ENCODE measurements at regions not wholly inside any gene's neighbourhood (a gene's known extent, or its start where the extent isn't known, plus 50 kb on each side); places are given as distances from the start of the nearest gene placed in this dataset.
"Not testable (repeated sequence)": the region's sequence is repeated elsewhere in the genome, so short reads cannot be mapped to it uniquely, and the experiment has no call there.

DNA sequence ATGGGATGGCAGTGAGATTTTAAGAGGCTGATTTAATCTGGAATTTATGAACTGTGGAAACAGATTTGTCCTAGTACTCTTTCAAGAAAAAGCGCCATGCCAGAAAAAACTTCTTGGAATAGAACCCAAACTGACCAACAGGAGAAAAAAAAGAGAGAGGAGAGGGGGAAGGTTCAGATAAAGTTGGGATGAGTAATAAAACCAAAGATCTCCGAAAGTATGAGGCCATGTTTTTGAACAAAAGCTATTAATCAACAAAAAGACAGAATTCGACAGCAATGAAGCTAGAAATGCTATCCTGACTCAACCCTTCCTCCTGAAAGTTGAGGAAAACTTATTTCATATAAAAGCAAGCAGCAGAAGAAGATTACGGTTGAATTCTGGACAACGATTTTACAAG is 135.5 kb downstream of the CEMIP2 start:
- DNase-seq (ENCODE audit: low spot score): no peak

DNA sequence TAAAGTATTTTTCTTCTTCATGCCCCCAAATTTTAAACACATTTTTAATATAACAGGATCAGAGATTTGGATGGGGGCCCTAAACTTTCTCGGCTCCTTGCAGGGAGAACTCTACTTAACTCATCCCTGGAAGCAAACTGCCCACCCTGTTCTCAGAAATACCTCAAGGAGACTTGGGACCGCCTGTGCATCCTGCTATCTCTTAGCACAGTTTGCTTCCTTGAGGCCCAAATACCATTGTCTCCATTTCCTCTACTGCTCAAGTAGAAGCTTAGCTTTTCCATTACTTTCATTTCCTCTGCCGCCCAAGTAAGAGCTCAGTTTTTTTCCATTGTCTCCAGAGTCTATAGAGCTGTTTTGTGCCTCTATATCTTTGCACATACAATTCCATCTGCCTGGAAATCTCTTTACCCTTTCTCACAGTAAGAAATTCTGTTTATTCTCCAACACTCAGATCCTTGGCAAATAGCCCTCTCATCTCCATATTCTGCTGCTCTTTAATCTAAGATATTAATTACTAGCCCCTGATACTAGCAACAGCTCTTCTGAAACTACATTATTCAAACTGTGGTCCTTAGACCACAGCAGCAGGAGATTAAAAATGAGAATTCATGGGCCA is 137.8 kb downstream of the CEMIP2 start:
- DNase-seq (ENCODE audit: low spot score): no peak

DNA sequence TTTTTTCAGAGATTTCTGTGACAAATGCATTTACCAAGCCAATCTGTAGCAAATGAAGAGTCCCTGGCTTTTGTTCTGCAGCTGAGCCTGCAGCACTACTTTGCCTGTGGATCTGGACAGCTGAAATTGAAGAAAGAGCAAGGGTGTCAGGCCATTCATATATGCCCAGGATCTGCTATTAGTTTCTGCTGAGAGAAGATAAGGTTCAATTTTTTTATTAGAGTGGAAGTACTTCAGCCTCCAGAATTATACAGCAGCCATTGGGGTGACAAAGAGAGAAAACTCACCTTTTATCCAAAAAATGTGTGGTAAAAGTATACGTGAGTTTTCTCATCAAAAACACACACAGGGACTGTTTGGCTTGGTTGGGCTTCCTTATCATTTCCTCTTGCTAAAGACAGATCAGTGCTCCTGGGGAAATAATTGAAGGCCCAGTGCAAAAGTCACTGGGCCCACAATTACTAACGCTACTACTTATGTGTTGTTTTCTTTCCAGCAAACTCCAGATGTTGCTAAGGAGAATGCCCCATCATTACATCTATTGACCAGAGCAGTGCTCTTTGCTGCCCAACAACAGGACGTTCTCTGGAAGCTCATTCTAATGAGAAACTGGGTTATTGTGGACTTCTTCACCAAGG is 138.6 kb downstream of the CEMIP2 start:
- DNase-seq (ENCODE audit: low spot score): no peak

DNA sequence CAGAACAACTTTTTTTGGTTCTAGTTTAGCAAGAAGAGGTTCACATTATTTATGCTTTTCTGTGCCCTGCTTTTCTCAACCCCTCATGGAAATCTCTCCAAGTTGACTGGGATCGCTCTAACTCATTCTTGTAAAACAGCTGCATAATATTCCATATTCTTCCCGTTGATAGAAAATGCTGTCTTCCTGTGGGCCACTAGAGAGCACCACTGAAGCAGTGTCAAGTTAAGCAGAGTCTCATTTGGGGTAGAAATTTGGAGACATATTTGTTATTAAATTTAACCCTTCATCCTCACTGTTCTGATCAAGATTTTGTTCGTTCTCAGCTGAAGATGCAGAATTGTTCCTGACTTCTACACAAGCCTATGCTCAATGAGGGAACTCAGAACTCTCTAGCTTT is 140.1 kb downstream of the CEMIP2 start:
- no peak for DNase-seq (ENCODE audit: low spot score)

DNA sequence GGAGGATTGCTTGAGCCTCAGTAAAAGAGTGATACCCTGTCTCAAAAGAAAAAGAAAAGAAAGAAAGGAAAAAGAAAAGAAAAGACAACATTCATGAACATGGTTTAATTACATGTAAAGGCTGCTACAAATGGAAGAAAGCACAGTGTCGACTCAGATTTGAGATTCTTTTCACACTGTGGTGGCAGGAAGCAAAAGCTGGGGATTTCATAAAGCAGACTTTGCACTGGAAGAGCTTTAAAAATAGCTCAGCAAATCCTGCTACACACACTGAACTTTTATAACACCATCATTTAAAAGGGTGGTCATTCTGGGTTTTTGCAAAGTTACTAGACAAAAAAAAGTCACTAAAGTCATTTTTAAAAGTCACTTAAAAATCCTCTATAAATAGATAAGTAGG is 140.8 kb downstream of the CEMIP2 start:
- DNase-seq (ENCODE audit: low spot score): no peak

DNA sequence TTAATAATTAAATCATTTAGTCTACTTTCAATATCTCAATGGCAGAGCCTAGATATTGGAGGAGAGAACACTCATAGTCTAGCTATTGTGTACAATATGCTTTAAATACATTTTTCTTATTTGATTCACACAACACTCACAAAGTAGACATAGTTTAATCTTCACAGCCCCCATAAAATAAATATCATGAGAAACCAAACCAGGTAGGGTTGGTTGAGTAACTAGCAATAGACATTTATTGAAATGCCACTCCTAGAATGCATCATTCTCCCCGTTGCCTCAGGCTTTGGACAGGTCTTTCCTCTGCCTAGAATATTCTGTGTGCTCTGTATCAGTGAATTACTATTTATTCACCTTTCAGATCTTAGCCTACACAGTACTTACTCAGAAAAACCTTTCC is 141.9 kb downstream of the CEMIP2 start:
- DNase-seq (ENCODE audit: low spot score): no peak

DNA sequence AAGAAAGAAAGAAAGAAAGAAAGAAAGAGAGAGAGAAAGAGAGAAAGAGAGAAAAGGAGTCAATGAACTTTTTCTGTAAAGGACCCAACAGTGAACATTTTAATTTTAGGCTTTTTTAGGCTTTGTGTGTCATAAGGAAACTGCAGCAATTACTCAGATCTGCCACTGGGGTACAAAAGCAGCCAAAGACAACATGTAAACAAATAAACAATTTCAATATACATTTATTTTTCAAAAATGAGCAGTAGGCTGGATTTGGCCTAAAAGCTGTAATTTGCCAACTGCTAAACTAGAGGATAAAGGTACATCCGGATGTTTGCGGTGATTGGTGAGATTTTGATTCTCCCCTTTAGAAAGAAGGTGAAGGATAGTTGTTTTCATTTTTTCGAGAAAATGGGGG is 143.6 kb downstream of the CEMIP2 start:
- DNase-seq (ENCODE audit: low spot score): no peak

DNA sequence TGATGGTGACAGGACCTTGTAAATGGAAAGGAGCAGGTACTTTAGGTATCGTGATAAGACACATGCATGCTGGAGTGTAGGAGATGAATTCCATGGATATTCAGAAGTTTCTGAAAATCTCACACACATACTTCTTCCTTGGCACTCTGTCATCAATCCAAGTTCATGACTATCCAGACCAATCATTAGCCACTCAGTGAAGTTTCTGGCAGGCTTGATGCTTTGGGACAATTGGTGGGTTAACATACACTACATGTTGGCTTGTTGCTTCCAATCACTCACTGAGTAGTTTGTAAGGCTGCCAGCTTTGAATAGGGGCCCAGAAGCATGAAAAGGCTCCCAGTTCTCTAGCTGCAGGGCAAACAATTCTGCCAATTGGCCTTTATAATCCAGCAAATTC is 147.6 kb downstream of the CEMIP2 start:
- no peak for DNase-seq (ENCODE audit: low spot score)

DNA sequence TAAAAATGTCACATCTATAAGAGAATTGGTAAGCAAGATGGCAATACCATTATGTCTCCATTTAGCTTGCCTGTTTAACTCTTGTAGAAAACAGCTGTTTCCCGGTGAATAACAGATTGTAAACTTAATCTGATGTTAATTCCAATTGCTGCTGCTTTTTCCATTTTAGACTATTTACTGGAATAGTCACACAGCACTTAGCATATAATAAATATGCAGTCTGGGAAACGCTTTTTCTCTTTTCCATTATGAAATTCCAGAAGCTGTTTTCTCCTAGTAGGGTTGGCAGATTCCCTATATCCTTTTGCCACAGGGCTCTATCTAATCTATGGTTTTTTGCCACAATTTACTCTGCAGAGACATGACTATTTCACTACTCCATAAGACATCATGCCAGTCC is 148.0 kb downstream of the CEMIP2 start:
- no peak for DNase-seq (ENCODE audit: low spot score)

DNA sequence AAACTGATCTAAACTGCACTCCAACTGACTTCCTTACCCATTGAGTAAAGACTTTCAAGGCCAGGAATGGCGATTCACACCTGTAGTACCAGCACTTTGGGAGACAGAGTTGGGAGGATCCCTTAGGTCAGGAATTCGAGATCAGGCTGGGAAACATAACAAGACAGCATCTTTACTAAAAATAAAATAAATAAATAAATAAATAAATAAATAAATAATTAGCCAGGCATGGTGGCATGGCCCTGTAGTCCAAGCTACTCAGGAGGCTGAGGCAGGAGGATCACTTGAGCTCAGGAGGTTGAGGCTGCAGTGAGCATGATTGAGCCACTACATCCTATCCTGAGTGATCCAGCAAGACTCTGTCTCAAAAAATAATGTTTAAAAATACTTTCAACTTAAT is 148.4 kb downstream of the CEMIP2 start:
- DNase-seq (ENCODE audit: low spot score): no peak

DNA sequence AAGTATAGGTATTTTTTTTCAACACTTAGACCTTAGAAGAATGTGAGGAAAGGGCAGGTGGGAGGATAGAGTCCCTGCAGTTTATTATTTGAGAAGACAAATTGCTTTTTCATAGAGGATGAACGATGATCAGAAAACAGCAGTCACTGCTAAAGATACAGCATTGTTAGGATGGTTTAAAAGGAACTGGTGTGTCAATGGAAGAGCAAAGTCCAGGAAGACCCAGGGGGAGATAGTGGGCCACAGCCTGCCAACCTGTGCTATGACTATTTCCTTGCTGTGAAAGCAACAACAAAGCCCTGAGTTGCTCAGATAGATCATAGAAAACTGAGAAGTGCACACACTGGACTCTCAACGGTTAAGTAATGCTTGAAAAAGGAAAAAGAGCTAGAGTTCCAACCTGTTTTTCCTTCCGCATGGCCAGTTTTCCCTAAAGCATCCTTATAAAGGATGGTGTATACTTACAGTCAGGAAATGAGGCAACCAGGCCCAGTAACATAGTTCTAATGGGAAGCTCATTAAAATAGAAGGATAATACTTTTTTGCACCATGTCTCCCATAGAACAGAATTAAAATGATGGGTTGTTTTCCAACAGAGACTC is 153.8 kb downstream of the CEMIP2 start:
- no peak for DNase-seq (ENCODE audit: low spot score)

DNA sequence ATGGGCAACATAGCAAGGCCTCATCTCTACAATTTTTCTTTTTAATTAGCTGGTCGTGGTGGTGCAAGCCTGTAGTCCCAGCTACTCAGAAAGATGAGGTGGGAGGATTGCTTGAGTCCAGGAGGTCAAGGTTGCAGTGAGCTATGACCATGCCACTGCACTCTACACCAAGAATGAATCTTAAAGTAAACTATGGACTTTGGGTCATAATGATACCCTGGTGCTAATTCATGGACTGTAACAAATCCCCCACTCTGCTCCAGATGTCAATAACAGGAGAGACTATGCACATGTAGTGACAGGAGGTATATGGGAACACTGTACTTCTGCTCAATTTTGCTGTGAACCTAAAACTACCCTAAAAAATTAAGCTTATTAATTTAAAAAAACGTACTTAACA is 155.4 kb downstream of the CEMIP2 start:
- no peak for DNase-seq (ENCODE audit: low spot score)

DNA sequence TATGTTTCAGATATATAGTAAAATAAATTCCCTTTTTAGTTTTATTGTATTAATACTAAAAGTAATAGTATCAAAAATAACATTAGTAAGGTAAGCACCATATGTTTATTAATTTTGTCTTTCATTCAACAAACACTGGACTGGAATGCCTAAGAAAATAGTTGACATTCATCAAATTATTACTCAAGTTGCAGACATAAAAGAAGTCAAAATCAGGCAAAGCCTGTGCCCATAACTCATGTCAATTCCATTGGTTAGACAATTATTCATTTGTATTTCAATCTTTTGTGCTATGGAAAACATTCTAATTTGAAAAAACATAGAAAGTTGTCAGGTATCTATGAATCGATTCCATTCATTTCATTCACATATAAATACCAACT is 158.9 kb downstream of the CEMIP2 start:
- no peak for DNase-seq (ENCODE audit: low spot score)

DNA sequence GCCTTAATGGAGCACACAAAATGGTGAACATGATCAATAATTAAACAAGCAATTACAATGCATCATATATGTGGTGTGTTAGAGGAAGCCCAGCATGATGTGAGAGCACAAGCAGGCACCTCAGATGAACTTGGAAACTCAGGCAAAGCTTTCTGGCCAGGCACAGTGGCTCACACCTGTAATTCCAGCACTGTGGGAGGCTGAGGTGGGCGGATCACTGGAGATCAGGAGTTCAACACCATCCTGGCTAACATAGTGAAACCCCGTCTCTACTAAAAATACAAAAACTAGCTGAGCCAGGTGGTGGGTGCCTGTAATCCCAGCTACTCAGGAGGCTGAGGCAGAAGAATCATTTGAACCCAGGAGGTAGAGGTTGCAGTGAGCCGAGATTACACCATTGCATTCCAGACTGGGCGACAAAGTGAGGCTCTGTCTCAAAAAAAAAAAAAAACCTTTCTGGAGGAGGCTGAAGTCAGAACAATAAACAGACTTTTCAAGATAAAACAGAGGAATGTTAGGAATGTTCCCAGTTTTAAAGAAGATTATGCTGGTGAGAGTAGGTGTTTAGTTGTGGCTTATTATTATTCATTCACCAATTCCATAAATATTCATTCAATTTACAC is 159.4 kb downstream of the CEMIP2 start:
- DNase-seq (ENCODE audit: low spot score): no peak

DNA sequence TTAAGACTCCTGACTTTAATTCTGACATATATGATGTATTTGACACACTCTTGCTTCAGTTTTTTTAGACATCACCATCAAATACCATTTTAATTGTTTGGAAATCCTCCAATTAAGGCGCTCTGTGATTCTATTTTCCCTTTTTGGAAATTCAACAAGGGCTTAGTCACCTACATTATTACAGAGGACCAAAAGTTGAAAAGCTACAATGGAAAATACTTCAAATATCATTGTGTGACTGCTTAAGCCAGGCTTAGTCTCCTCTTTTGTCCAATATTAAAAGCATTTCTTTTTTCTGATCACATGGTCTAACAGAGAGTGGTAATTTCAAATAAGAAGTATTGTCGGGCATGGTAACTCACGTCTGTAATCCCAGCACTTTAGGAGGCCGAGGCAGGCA is 160.3 kb downstream of the CEMIP2 start:
- no peak for DNase-seq (ENCODE audit: low spot score)

DNA sequence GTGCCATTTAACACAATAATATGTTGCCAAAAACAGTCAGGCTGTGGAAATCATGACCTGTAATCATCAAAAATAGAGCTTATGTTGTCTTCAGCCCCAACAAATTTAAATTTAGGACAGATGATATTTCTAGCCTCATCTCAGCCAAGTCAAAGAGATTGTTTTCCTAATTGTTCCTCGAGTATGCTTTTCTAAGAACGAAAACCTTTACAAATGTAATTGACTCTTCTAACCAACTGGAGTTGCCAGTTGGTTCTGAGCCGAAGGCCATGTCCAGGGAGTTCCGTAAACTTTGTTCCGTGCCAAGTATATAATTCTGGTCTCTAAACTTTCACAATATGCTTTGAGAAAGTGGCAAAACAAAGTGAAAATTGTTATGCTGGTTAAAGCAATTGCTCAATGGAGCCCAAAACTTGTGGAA is 160.8 kb downstream of the CEMIP2 start:
- no peak for DNase-seq (ENCODE audit: low spot score)

DNA sequence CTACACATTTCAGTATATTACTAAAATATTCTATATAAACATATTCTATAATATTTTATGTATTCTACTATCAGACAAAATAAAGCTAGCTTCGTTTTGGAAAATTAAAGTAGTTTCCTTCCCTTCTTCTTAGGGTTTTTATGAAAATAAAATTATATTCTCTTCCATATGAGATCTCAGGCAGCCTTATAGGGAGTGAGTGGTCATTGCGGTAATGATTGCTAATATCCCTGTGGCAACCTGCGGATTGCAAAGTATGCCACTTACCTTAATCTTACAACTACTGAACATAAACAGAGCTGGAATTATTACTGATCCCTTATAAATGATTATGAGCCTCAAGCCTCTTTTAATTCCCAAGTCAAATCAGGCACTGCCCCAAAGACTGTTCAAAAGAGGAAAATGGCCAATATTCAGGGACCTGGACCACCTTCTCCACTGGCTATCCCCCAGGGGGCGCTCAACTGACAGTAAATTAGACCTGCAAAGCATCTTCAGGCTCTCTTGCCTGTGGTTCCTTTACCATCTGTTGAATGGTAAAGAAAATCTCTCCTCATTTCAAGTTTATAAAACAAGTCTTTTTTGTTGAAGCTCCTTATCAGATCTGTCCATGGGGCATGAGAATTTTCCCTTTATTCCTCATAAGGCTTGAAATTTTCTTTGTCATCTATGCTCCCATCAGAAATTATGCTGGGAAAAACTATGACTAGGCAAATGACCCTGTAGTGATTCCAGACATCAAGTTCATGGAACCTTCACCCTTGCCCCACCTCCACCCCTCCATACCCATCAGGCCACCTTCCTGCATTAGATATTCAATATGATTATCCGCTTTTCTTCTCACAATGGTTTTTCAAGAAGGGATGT is 163.9 kb downstream of the CEMIP2 start:
- peak; percentile 80 for DNase-seq (ENCODE audit: low spot score)

DNA sequence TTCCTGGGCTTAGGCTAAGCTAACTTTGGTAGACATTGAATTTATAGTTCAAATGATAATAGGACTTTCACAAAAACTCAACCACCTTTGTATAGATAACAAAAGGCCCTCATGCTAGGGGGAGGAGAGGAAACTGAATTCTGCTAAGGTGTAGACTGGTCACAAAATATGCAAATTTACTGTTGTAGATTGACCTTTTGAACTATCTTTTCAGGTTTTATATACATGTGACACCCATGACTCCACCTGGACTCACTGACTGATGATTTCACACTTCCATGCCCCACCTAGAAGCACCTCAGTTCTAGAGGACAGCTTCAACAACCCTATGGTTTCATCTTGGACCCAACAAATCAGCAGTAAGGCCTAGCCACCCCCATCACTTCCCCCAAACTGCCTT is 165.7 kb downstream of the CEMIP2 start:
- no peak for DNase-seq (ENCODE audit: low spot score)

DNA sequence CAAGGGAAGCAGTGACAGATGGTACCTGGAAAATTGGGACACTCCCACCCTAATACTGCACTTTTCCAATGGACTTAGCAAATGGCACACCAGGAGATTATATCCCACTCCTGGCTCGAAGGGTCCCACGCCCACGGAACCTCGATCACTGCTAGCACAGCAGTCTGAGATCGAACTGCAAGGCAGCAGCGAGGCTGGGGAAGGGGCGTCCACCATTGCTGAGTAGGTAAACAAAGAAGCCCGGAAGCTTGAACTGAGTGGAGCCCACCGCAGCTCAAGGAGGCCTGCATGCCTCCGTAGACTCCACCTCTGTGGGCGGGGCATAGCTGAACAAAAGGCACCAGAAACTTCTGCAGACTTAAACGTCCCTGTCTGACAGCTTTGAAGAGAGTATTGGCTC is 172.6 kb downstream of the CEMIP2 start:
- DNase-seq (ENCODE audit: low spot score): not testable (repeated sequence)

DNA sequence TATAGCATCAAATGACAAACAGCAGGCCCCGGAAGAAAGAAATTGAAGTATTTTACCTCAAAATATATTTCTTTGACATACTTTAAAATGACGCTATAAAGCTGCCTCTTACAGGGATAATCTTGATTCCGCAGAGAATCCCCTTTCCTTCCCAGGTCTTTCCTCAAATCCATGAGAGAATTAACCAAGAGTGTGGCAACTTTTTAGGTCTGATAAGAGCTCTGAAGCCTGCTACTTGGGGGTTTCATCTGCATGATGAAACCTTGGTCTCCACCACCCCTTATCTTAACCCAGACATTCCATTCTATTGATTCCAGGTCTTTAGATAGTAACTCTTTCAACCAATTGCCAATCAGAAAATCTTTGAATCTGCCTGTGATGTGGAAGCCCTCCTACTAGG is 173.8 kb downstream of the CEMIP2 start:
- no peak for DNase-seq (ENCODE audit: low spot score)

DNA sequence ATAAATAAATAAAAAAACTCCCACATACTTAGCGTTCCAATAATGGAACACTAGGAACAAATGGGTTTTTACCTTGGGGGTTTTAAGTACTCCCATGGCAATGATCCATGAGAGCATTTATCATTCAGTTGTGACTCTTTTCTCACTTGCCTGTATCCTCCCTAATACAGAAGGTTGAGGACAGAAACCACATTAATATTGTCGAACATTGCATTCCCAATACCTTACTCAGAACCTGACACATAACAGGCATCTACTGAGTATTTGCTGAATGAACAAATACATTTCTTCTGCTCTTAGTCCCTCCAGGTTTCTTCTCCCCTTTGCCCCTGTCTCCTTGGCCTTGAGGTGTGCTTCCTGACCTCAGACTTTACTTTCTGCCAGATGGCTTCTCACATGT is 175.9 kb downstream of the CEMIP2 start:
- DNase-seq (ENCODE audit: low spot score): no peak

DNA sequence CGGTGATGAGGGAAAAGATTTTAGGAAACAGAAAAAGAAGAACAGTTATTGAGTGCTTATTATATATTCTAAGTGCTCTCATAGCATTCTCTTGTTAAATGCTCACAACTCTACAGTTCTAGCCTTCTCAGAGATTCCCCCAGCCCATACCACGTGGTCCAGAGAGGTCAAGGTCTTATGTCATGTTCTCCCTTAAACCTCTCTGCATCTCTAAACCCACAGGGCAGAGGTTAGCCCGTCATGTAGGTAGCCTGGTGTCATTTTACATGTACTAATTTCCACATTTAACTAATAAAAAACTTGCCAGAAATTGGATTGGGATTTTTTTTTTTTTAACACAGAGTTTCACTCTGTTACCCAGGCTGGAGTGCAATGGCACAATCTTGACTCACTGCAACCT is 178.0 kb downstream of the CEMIP2 start:
- no peak for DNase-seq (ENCODE audit: low spot score)

DNA sequence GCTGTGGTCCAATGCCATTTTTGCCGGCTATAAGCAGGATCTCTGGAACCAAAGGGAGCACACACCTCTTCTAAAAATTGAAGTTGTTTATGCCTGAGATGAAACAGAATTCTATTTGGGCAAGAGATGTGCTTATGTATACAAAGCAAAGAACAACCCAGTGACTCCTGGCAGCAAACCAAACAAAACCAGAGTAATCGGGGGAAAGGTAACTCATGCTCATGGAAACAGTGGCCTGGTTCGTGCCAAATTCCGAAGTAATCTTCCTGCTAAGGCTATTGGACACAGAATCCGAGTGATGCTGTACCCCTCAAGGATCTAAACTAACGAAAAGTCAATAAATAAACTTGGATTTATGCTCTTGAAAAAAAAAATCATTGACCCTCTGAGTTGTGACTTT is 178.7 kb downstream of the CEMIP2 start:
- DNase-seq (ENCODE audit: low spot score): no peak

All from activated CD4-positive, alpha-beta T cell treated with anti-CD3 and anti-CD28 coated beads, Interleukin-2, Interleukin-4, amounts not matched to agents 100 ng/mL and 50 ng/mL, durations not matched to agents 16 hours and 8 hours (primary cell).